Pulmonary artery endothelial cell (primary cell): ENCODE measurements at regions not wholly inside any gene's neighbourhood (a gene's known extent, or its start where the extent isn't known, plus 50 kb on each side); places are given as distances from the start of the nearest gene placed in this dataset.

Source experiments
- DNase-seq: peaks from one replicate; pipeline ENCODE4 v3.0.0-alpha.2; 2011; ENCODE audit warnings: low read depth, low spot score

GRCh38 chr14:71702786-71703185, 229.4 kb upstream of the RGS6 start:
- no peak for DNase-seq

- DNase-seq, result no peak
Measured at GRCh38 chr14:71703477-71703876, 228.8 kb upstream of the RGS6 start.

- DNase-seq, result no peak
Measured at GRCh38 chr14:71704210-71704609, 228.0 kb upstream of the RGS6 start.

GRCh38 chr14:71705460-71705859, 226.8 kb upstream of the RGS6 start:
- DNase-seq, result no peak

GRCh38 chr14:71709076-71709475, 223.2 kb upstream of the RGS6 start:
- DNase-seq, result no peak

GRCh38 chr14:71709987-71710386, 222.2 kb upstream of the RGS6 start:
- no peak for DNase-seq

- DNase-seq, result no peak
Measured at GRCh38 chr14:71711125-71711524, 221.1 kb upstream of the RGS6 start.

- peak; percentile 15 for DNase-seq
Measured at GRCh38 chr14:71711619-71712018, 220.6 kb upstream of the RGS6 start.

GRCh38 chr14:71712478-71712877, 219.8 kb upstream of the RGS6 start:
- no peak for DNase-seq

- DNase-seq, result no peak
Measured at GRCh38 chr14:71713016-71713415, 219.2 kb upstream of the RGS6 start.

GRCh38 chr14:71713451-71713850, 218.8 kb upstream of the RGS6 start:
- no peak for DNase-seq

- no peak for DNase-seq
Measured at GRCh38 chr14:71714225-71714624, 218.0 kb upstream of the RGS6 start.

- no peak for DNase-seq
Measured at GRCh38 chr14:71716041-71716772, 216.0 kb upstream of the RGS6 start.

- DNase-seq, result peak; percentile 37
Measured at GRCh38 chr14:71720978-71721624, 211.1 kb upstream of the RGS6 start.

GRCh38 chr14:71721791-71722190, 210.4 kb upstream of the RGS6 start:
- no peak for DNase-seq

GRCh38 chr14:71722885-71723284, 209.3 kb upstream of the RGS6 start:
- DNase-seq, result no peak

- no peak for DNase-seq
Measured at GRCh38 chr14:71725922-71726579, 206.2 kb upstream of the RGS6 start.

- no peak for DNase-seq
Measured at GRCh38 chr14:71726580-71727021, 205.6 kb upstream of the RGS6 start.

- DNase-seq, result no peak
Measured at GRCh38 chr14:71728386-71728785, 203.8 kb upstream of the RGS6 start.

- DNase-seq, result no peak
Measured at GRCh38 chr14:71729596-71729995, 202.6 kb upstream of the RGS6 start.

- no peak for DNase-seq
Measured at GRCh38 chr14:71730471-71730870, 201.8 kb upstream of the RGS6 start.

- DNase-seq, result no peak
Measured at GRCh38 chr14:71731096-71731495, 201.1 kb upstream of the RGS6 start.
